Middle frontal gyrus (tissue), 1 donor: ENCODE measurements at regions not wholly inside any gene's neighbourhood (a gene's known extent, or its start where the extent isn't known, plus 50 kb on each side); places are given as distances from the start of the nearest gene placed in this dataset.

Source experiments
- DNase-seq: peaks from one replicate; pipeline ENCODE4 v3.0.0-alpha.2; 2015; ENCODE audit warnings: low spot score; ENCODE audit errors: extremely low spot score

DNA sequence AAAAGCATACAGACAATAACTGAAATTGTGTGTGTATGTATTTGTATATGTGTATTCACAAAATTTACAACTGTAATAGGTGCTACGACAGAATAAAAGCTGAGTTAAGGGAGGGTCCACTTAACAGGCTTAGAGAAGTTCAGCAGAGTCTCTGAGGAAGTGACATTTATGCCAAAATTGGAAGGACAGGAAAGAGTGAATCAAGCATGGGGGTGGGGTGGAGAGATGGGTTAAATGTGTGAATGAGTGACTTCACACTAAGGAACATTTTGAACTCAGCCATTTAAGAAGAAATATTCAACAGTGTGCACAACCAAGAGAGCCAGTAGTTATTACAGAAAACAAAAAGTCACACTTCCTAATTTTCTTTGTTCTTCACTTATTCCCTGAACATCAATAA, 53.8 kb upstream of the RGS1 start:
- no peak for DNase-seq

GRCh38 chr1:192522673-192523072, 52.9 kb upstream of the RGS1 start:
- DNase-seq = no peak

GRCh38 chr1:192524223-192524622, 51.4 kb upstream of the RGS1 start:
- no peak for DNase-seq
